BLaER1 (cell line): ENCODE measurements at regions not wholly inside any gene's neighbourhood (a gene's known extent, or its start where the extent isn't known, plus 50 kb on each side); places are given as distances from the start of the nearest gene placed in this dataset.
"Not testable (repeated sequence)": the region's sequence is repeated elsewhere in the genome, so short reads cannot be mapped to it uniquely, and the experiment has no call there.

Source experiments
- H3K27ac ChIP-seq: shearing (Covaris generic); formaldehyde crosslinking; 2 replicates; pipeline ENCODE4 v1.8.1; 2022
- H3K27me3 ChIP-seq: shearing (Covaris generic); formaldehyde crosslinking; 2 replicates; pipeline ENCODE4 v1.8.1; 2022
- H3K36me3 ChIP-seq: shearing (Covaris generic); formaldehyde crosslinking; 2 replicates; pipeline ENCODE4 v1.8.1; 2022
- H3K4me1 ChIP-seq: shearing (Covaris generic); formaldehyde crosslinking; 2 replicates; pipeline ENCODE4 v1.8.1; 2022
- H3K4me2 ChIP-seq: shearing (Covaris generic); formaldehyde crosslinking; 2 replicates; pipeline ENCODE4 v1.8.1; 2022
- H3K4me3 ChIP-seq: shearing (Covaris generic); formaldehyde crosslinking; 2 replicates; pipeline ENCODE4 v1.8.1; 2022
- H3K9ac ChIP-seq: shearing (Covaris generic); formaldehyde crosslinking; 2 replicates; pipeline ENCODE4 v1.8.1; 2022
- H3K9me3 ChIP-seq: shearing (Covaris generic); formaldehyde crosslinking; 2 replicates; pipeline ENCODE4 v1.8.1; 2022
- H4K20me1 ChIP-seq: shearing (Covaris generic); formaldehyde crosslinking; 2 replicates; pipeline ENCODE4 v1.8.1; 2022
- Cebpa-rat ChIP-seq: shearing (Covaris generic); IDR thresholded peaks from 2 replicates; pipeline ENCODE4 v1.8.1; 2022

GRCh38 chr3:22419261-22419660, 668.3 kb upstream of the ZNF385D start:
- Histone ChIP-seq H3K27ac (no peak overlapping the region), H3K9me3 (peaks cover 3% of the 10 kb centered on the region), H3K4me3 (no peak overlapping the region), H3K27me3 (no peaks in the 10 kb centered on the region), H3K4me1 (no peaks in the 10 kb centered on the region), H4K20me1 (no peaks in the 10 kb centered on the region), H3K36me3 (no peaks in the 10 kb centered on the region), H3K9ac (no peak overlapping the region), H3K4me2 (no peak overlapping the region)
- no peak for TF ChIP-seq Cebpa-rat

- TF ChIP-seq Cebpa-rat = no peak
- Histone ChIP-seq H3K4me1 (no peaks in the 10 kb centered on the region), H3K36me3 (no peaks in the 10 kb centered on the region), H3K9me3 (peaks cover 2% of the 10 kb centered on the region), H4K20me1 (no peaks in the 10 kb centered on the region), H3K27me3 (no peaks in the 10 kb centered on the region), H3K9ac (no peak overlapping the region), H3K27ac (no peak overlapping the region), H3K4me3 (no peak overlapping the region), H3K4me2 (no peak overlapping the region)
Measured at GRCh38 chr3:22421589-22421988, 670.6 kb upstream of the ZNF385D start.

DNA sequence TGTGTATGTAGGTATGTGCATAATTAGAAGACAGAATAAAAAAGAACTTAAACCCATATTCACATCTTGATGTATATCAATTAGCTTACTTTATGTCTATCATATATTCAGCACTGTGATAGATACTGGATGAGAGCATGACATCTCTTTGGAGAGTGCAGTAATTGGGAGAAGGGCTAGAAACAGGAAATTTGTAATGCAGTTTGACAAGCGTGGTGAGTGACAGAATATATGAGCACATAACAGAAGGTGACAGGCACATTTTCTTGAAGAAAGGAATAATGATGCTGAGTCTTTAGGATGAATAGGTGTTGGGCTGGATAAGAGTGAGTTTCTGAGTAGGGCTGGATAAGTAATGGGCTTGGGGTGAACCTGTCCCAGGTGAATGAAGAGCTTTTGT, 680.3 kb upstream of the ZNF385D start:
- H3K4me2 ChIP-seq = no peak overlapping the region
- H3K4me3 ChIP-seq = no peak overlapping the region

DNA sequence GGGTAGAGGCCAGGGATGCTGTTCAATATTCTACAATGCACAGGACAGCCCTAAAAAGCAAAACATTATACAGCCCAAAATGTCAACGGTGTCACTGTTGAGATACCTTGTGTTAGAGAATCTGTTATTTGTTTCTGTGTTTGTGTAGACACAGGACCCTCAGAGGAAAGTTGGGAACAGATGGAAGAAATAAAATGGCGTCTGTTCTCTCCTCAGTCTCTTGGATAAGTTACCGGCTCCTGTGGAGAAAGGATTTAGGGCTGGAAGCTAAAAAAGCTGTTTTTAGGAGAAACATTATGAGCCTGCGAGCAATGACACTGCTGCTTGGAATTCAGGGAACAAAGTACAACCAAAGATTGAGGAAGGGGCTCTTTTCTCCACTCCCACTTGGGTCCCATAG, 688.6 kb upstream of the ZNF385D start:
- Histone ChIP-seq H3K27me3 (no peaks in the 10 kb centered on the region), H3K4me1 (no peaks in the 10 kb centered on the region), H3K27ac (no peak overlapping the region), H4K20me1 (no peaks in the 10 kb centered on the region), H3K9ac (no peak overlapping the region), H3K9me3 (no peaks in the 10 kb centered on the region), H3K4me2 (no peak overlapping the region), H3K36me3 (no peaks in the 10 kb centered on the region), H3K4me3 (no peak overlapping the region)
- no peak for TF ChIP-seq Cebpa-rat

More for the DNA sequence above, 680.3 kb upstream of the ZNF385D start:
- Histone ChIP-seq H3K27ac (no peak overlapping the region), H3K27me3 (no peaks in the 10 kb centered on the region), H3K9ac (no peak overlapping the region), H3K9me3 (no peaks in the 10 kb centered on the region), H3K4me1 (no peaks in the 10 kb centered on the region), H3K36me3 (no peaks in the 10 kb centered on the region), H4K20me1 (no peaks in the 10 kb centered on the region)
- TF ChIP-seq Cebpa-rat = no peak

DNA sequence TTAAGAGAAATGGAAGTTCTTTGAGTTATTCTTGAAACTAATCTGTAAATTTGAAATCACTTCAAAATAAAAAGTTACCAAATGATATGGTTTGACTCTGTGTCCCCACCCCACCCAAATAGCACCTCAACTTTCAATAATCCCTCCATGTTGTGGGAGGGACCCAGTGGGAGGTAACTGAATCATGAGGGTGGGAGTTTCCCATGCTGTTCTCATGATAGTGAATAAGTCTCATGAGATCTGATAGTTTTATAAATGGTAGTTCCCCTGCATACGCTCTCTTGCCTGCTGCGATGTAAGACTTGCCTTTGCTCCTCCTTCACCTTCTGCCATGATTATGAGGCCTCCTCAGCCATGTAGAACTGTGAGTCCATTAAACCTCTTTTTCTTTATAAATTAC, 690.7 kb upstream of the ZNF385D start:
- Histone ChIP-seq H3K27me3 (no peaks in the 10 kb centered on the region), H3K9ac (no peak overlapping the region), H3K4me1 (no peaks in the 10 kb centered on the region), H3K4me2 (no peak overlapping the region), H4K20me1 (no peaks in the 10 kb centered on the region), H3K4me3 (no peak overlapping the region), H3K36me3 (no peaks in the 10 kb centered on the region), H3K9me3 (no peaks in the 10 kb centered on the region), H3K27ac (no peak overlapping the region)
- no peak for TF ChIP-seq Cebpa-rat

GRCh38 chr3:22443571-22444233, 692.7 kb upstream of the ZNF385D start:
- Histone ChIP-seq H3K4me1 (no peaks in the 10 kb centered on the region), H3K27me3 (no peaks in the 10 kb centered on the region), H3K4me3 (no peak overlapping the region), H3K9ac (no peak overlapping the region), H4K20me1 (no peaks in the 10 kb centered on the region), H3K4me2 (no peak overlapping the region), H3K27ac (no peak overlapping the region), H3K36me3 (no peaks in the 10 kb centered on the region), H3K9me3 (no peaks in the 10 kb centered on the region)
- TF ChIP-seq Cebpa-rat = no peak

GRCh38 chr3:22445336-22445735, 694.3 kb upstream of the ZNF385D start:
- H3K9me3 ChIP-seq, H3K27ac ChIP-seq, H3K4me1 ChIP-seq, H3K4me3 ChIP-seq, H3K27me3 ChIP-seq, H4K20me1 ChIP-seq, H3K36me3 ChIP-seq, H3K9ac ChIP-seq, H3K4me2 ChIP-seq: not testable (repeated sequence)

- H4K20me1 ChIP-seq = no peaks in the 10 kb centered on the region
- TF ChIP-seq Cebpa-rat = no peak
- H3K9me3 ChIP-seq = no peaks in the 10 kb centered on the region
- no peaks in the 10 kb centered on the region for H3K27me3 ChIP-seq
- no peak overlapping the region for H3K27ac ChIP-seq
- H3K9ac ChIP-seq = no peak overlapping the region
- H3K4me3 ChIP-seq = no peak overlapping the region
- H3K36me3 ChIP-seq = no peaks in the 10 kb centered on the region
- no peak overlapping the region for H3K4me2 ChIP-seq
- H3K4me1 ChIP-seq = no peaks in the 10 kb centered on the region
Measured at GRCh38 chr3:22450786-22451400, 699.9 kb upstream of the ZNF385D start.

GRCh38 chr3:22451501-22451900, 700.5 kb upstream of the ZNF385D start:
- Histone ChIP-seq H3K27ac (no peak overlapping the region), H4K20me1 (no peaks in the 10 kb centered on the region), H3K4me3 (no peak overlapping the region), H3K4me1 (no peaks in the 10 kb centered on the region), H3K36me3 (no peaks in the 10 kb centered on the region), H3K4me2 (no peak overlapping the region), H3K9me3 (no peaks in the 10 kb centered on the region), H3K9ac (no peak overlapping the region), H3K27me3 (no peaks in the 10 kb centered on the region)
- TF ChIP-seq Cebpa-rat = no peak

DNA sequence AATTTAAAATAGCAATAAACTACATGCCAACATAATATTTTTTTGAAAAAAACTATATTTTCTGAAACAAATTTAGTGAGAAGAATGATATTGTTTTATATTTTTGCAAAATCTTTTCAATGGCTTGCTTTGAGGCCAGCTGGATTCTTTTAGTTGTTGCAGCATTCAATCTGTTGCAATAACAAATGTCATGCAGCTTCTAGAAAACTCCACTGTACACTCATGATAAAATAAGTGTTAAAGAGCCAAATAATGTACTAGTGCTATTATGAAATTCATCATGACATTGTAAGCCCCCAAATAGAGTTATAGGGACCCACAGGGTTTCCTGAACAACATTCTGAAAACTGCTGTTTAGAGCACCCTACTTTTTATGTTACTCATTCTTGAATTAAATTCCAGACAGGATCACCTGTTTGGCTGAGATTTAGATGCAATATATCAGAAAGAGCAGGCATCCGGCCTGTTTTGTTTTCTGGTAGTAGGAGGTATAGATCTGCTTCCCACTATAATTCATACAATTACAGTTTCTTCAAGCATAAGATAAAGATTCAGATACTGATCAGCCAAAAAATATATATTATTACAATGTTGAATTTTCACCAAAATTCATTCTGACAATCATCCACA, 703.0 kb upstream of the ZNF385D start:
- H3K4me3 ChIP-seq = no peak overlapping the region
- no peaks in the 10 kb centered on the region for H3K36me3 ChIP-seq
- no peaks in the 10 kb centered on the region for H4K20me1 ChIP-seq
- no peak overlapping the region for H3K27ac ChIP-seq
- no peaks in the 10 kb centered on the region for H3K4me1 ChIP-seq
- H3K4me2 ChIP-seq = no peak overlapping the region
- no peaks in the 10 kb centered on the region for H3K27me3 ChIP-seq
- no peak overlapping the region for H3K9ac ChIP-seq
- TF ChIP-seq Cebpa-rat = no peak
- H3K9me3 ChIP-seq = no peaks in the 10 kb centered on the region
